Stimulated activated CD4-positive, alpha-beta T cell treated with anti-CD3 and anti-CD28 coated beads, TNF-alpha, amount 100 ng/mL, for 24 hours (primary cell): ENCODE measurements at regions not wholly inside any gene's neighbourhood (a gene's known extent, or its start where the extent isn't known, plus 50 kb on each side); places are given as distances from the start of the nearest gene placed in this dataset.

Source experiments
- DNase-seq, 3 experiments: peaks; one replicate each; pipeline ENCODE4 v3.0.0-alpha.2; 2020; ENCODE audit warnings: low read depth in 3 of 3

- DNase-seq, result no peak
Measured at GRCh38 chr21:14722841-14723483, 176.8 kb upstream of the SAMSN1 start.

DNA sequence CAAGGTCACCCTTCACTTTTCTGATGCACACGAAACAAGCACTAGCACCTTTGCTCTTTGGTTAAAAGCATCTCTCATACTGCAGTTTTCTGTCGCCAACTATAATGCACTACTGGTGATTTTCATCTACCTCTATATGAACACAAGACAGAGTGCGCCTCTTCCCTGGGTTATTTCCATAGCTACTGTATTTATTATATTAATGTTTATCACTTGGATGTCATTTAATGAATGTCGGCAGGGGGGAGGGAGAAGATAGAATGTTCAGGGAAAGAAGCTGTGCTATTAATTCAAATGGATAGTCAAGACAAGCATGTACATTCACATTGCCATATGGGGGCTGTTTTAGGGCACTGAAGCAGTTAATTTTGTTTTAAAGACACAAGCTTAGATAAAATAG, 174.1 kb upstream of the SAMSN1 start:
- DNase-seq, result no peak

DNA sequence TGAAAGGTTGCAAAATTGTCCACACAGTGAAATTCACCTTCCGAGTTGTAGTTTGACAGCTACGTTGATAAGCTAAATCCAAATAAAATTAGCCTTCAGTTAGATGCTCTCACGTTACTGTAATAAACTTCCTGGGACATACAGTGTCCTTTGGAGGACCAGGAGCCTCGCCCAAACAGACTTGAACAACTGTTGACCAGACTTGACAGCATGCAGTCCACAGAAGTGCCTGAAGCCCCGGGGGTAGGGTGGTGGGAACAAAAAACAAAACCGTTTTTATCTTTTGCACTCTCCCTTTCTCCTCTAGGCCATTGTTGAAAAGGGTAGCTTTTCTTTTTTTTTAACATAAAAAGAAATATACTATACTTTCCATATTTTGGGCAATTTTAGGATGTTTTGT, 172.8 kb upstream of the SAMSN1 start:
- DNase-seq, result no peak

- DNase-seq, result no peak
Measured at GRCh38 chr21:14716761-14717396, 170.8 kb upstream of the SAMSN1 start.

DNA sequence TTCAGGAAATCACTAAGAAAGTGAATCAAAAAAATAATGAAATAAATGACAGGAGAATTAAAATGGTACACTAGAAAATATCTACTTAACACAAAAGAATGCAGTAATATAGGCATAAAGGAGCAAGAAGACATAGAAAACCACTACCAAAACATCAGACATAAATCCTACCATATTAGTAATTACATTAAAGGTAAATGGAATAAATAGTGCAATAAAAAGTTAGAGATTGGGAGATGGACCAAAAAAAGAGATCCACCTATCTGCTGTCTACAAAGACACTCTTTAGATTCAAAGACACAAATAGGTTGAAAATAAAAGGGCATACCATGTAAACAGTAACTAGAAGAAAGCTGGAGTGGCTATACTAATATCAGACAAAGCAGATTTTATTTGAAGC, 167.0 kb upstream of the SAMSN1 start:
- DNase-seq, result no peak

DNA sequence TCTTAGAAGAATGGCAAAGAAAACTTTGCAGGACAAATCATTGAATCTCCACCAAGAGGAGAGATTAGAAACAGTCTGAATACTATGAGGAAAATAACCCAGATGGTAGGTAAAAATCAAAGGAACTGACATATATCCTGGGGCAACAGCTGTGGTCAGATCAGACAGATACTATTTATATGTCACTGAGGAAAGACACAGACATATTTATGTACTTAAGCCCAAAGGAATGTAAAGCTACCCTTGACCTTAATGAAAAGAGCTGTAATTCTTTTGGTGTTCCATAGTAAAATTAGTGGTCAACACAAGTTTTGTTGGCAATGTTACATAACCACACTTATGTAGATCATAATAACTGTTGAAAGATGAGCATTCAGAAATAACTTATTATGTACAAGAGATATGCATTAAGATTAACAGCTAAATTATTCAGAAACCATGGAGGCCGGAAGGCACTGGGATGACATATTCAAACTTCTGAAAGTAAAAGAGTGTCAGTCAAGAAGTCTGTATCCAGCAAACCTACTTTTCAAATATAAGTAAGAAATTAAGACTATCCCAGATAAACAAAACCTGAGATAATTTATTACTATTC, 166.1 kb upstream of the SAMSN1 start:
- DNase-seq, result no peak

- DNase-seq, result no peak
Measured at GRCh38 chr21:14711287-14711686, 165.2 kb upstream of the SAMSN1 start.

DNA sequence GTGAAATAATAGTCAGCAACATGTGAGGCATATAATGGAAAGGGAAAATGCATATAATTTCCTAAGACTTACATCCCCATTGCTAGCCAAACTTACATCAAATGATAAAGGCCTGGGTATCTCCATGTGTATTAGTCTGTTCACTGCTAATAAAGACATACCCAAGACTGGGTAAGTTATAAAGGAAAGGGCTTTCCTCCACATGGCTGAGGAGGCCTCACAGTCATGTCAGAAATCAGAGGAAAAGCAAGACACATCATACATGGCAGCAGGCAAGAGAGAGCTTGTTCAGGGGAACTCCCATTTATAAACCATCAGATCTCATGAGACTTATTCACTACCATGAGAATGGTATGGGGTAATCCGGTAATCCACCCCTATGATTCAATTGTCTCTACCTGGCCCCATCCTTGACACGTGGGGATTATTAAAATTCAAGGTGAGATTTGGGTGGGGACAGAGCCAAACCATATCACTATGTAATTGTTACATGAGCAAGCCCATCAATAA, 161.5 kb upstream of the SAMSN1 start:
- DNase-seq, result no peak

GRCh38 chr21:14706712-14707510, 160.8 kb upstream of the SAMSN1 start:
- DNase-seq, result no peak

GRCh38 chr21:14699433-14700407, 153.6 kb upstream of the SAMSN1 start:
- no peak for DNase-seq

DNA sequence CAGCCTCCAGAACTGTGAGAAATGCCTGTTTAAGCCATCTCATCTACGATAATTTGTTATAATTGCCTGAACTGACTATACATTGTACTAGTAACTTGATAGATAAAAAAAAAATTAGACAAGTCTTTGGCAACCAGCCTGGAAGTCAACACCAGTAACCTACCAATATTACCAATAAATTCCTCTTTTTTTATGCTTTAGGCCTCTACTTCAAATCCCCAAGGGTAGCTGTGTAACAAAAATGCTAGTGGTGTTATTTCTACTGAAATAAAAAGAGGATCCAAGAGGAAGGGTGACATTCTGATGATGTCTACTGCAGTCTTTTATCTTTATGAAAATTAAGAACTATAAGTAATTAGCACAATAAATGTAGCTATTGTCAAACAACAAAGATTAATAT, 151.7 kb upstream of the SAMSN1 start:
- DNase-seq, result no peak

DNA sequence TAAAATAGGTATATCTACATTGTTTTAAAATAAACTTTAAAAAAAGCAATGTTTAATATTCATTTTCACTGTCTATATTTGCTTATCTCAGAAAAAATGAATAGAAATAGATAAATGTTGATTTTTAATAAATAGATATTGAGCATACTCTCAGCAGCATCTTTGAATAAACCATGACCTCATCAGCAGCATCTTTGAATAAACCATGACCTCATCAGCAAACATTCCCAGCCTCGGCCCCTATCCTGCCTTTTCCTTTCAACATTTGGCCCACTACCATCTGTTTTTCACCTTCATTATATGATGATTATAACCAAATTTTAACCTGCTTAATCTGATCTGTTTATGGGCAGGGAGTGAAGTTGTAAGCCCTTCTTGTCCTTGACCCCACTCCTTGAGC, 148.7 kb upstream of the SAMSN1 start:
- no peak for DNase-seq

DNA sequence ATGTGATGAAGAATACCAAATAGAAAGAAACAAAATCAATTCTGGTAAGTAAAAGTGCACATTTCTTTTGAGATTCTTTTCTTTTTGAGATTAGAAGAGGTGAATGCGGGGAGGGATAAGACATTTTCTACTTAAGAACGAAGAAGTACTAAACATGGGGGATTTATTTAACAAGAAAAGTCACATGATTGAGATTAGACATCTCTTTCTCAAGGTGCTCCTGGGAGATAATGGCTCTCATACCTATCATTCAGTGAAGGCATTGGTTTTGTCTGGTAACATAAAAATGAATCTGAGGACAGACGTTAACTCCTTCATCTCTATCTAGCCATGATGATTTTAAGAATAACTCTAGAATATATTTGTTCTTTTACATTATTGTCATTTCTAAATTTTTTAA, 147.9 kb upstream of the SAMSN1 start:
- DNase-seq, result no peak

- DNase-seq, result no peak
Measured at GRCh38 chr21:14691914-14692313, 145.8 kb upstream of the SAMSN1 start.

DNA sequence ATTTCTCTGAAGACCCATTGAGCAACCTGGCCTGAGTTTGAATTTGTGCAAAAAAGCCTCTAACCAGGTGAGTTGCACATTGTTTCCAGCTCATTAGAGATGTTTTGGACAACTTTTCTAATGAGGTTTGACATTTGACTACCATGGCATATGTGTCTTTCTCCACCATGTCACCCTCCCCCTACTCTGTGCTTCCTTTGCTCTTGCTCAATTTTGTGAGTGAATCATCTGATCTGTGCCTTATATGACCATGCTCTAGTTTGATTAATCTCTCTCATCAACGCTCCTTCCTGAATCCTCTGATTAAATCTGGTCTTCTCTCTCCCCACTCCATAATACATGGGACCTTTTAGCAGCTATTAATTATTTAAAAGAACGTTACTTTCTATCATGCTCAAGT, 144.8 kb upstream of the SAMSN1 start:
- no peak for DNase-seq

DNA sequence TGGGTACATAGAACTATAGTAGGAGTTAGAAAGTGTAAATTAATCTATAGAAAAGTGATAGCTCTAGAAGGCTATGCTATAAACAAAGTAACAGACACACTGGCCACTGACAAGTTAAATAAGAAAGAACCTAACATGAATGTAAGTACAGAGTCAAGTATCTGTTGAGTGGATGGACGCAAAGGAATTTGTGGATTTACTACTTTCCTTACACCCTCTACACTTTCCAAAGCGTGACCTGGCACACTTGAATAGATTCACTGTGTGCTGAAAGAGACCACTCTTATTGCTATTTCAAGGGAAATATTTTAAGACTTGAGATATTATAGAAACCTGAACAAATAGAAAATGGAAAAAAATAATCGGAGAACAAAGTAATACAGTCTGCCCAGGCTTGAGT, 142.8 kb upstream of the SAMSN1 start:
- DNase-seq, result no peak

GRCh38 chr21:14688412-14688811, 142.3 kb upstream of the SAMSN1 start:
- no peak for DNase-seq

GRCh38 chr21:14687268-14687625, 141.1 kb upstream of the SAMSN1 start:
- no peak for DNase-seq

- DNase-seq, result no peak
Measured at GRCh38 chr21:14686466-14687267, 140.6 kb upstream of the SAMSN1 start.

GRCh38 chr21:14685568-14685967, 139.5 kb upstream of the SAMSN1 start:
- no peak for DNase-seq

- no peak for DNase-seq
Measured at GRCh38 chr21:14684071-14684470, 138.0 kb upstream of the SAMSN1 start.
